ENCODE measurements at regions not wholly inside any gene's neighbourhood (a gene's known extent, or its start where the extent isn't known, plus 50 kb on each side); places are given as distances from the start of the nearest gene placed in this dataset.

GRCh38 chr12:74945771-74946198, 263.9 kb downstream of the KCNC2 start:
- Histone ChIP-seq H2AFZ (ENCODE audit: control insufficient read depth, low read depth, low read length) (no peak overlapping the region), H3K36me3 (ENCODE audit: control insufficient read depth in 2 of 2, insufficient read depth in 2 of 2, low read length in 1 of 2) (no peaks in the 10 kb centered on the region), H3K27me3 (replicated peaks in 1 of 2; ENCODE audit: control insufficient read depth in 2 of 2, insufficient read depth in 2 of 2, low read length in 1 of 2) (no peaks in the 10 kb centered on the region), H3K9me3 (replicated peaks; ENCODE audit: control insufficient read depth, insufficient read depth, low read length) (no peaks in the 10 kb centered on the region), H3K9ac (ENCODE audit: control insufficient read depth, insufficient read depth, low read length) (no peak overlapping the region), H4K20me1 (ENCODE audit: control insufficient read depth, insufficient read depth) (no peaks in the 10 kb centered on the region), H3K4me3 (no peak overlapping the region), H3K27ac (ENCODE audit: control insufficient read depth, insufficient read depth) (no peak overlapping the region), H3K79me2 (ENCODE audit: control insufficient read depth, insufficient read depth, low read length) (no peaks in the 10 kb centered on the region), H3K4me2 (ENCODE audit: control insufficient read depth, insufficient read depth) (no peak overlapping the region), H3K4me1 (ENCODE audit: control insufficient read depth, insufficient read depth, low read length) (no peaks in the 10 kb centered on the region)
- 8% methylated on average over 2 of the region's 2 CpGs for WGBS (ENCODE audit: insufficient coverage, insufficient replicate concordance, low lambda C conversion rate, missing lambda C conversion rate)
- in situ Hi-C loops (cut with MboI): no loop called here
- ChIA-PET CTCF (no interaction called here), POLR2A (no interaction called here), RAD21 (ENCODE audit: unreplicated experiment) (no interaction called here), SMC1A (ENCODE audit: uncharacterized antibody, unreplicated experiment) (interaction anchor here (1.4 kb wide), 1 partner anchor 10 kb away, joined by 3 read pairs; no protein-coding TSS in a partner anchor)
- FAIRE-seq: no peak
- peak; percentile 77 for ATAC-seq
- no peak for DNase-seq (ENCODE audit: low read depth, low spot score)
- intact Hi-C loops (cut with micrococcal nuclease; ENCODE audit: unreplicated experiment): no loop called here
- no TSS peak for BruUV-seq (replicated peaks)
- no peak for TF ChIP-seq LARP7 (IDR thresholded peaks at IDR 0.05)
- TF ChIP-seq, protein P1, sequence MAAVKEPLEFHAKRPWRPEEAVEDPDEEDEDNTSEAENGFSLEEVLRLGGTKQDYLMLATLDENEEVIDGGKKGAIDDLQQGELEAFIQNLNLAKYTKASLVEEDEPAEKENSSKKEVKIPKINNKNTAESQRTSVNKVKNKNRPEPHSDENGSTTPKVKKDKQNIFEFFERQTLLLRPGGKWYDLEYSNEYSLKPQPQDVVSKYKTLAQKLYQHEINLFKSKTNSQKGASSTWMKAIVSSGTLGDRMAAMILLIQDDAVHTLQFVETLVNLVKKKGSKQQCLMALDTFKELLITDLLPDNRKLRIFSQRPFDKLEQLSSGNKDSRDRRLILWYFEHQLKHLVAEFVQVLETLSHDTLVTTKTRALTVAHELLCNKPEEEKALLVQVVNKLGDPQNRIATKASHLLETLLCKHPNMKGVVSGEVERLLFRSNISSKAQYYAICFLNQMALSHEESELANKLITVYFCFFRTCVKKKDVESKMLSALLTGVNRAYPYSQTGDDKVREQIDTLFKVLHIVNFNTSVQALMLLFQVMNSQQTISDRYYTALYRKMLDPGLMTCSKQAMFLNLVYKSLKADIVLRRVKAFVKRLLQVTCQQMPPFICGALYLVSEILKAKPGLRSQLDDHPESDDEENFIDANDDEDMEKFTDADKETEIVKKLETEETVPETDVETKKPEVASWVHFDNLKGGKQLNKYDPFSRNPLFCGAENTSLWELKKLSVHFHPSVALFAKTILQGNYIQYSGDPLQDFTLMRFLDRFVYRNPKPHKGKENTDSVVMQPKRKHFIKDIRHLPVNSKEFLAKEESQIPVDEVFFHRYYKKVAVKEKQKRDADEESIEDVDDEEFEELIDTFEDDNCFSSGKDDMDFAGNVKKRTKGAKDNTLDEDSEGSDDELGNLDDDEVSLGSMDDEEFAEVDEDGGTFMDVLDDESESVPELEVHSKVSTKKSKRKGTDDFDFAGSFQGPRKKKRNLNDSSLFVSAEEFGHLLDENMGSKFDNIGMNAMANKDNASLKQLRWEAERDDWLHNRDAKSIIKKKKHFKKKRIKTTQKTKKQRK (IDR thresholded peaks at IDR 0.05; ENCODE audit: low read depth, low read length): no peak
- TF ChIP-seq ZNF592 (IDR thresholded peaks at IDR 0.05): no peak
- TF ChIP-seq POU2F2 (IDR thresholded peaks at IDR 0.05; ENCODE audit: borderline replicate concordance, low read depth, low read length): no peak
- TF ChIP-seq RB1 (IDR thresholded peaks at IDR 0.05; ENCODE audit: borderline replicate concordance): no peak
- TF ChIP-seq TBL1XR1 (IDR thresholded peaks at IDR 0.05; ENCODE audit: low read depth, low read length): no peak
- no peak for TF ChIP-seq RFX5 (IDR thresholded peaks at IDR 0.05; ENCODE audit: low read depth, low read length)
- TF ChIP-seq ZBED1 (IDR thresholded peaks at IDR 0.05; ENCODE audit: borderline replicate concordance): no peak
- TF ChIP-seq TCF7 (IDR thresholded peaks at IDR 0.05; ENCODE audit: borderline replicate concordance): no peak
- TF ChIP-seq MTA2 (IDR thresholded peaks at IDR 0.05; ENCODE audit: low read depth): peak; percentile 69
- TF ChIP-seq CEBPB (IDR thresholded peaks at IDR 0.05; ENCODE audit: borderline replicate concordance in 1 of 2, low read depth in 2 of 2, low read length in 2 of 2): no peak
- TF ChIP-seq IRF5 (IDR thresholded peaks at IDR 0.05; ENCODE audit: borderline replicate concordance): no peak
- TF ChIP-seq, protein P2, sequence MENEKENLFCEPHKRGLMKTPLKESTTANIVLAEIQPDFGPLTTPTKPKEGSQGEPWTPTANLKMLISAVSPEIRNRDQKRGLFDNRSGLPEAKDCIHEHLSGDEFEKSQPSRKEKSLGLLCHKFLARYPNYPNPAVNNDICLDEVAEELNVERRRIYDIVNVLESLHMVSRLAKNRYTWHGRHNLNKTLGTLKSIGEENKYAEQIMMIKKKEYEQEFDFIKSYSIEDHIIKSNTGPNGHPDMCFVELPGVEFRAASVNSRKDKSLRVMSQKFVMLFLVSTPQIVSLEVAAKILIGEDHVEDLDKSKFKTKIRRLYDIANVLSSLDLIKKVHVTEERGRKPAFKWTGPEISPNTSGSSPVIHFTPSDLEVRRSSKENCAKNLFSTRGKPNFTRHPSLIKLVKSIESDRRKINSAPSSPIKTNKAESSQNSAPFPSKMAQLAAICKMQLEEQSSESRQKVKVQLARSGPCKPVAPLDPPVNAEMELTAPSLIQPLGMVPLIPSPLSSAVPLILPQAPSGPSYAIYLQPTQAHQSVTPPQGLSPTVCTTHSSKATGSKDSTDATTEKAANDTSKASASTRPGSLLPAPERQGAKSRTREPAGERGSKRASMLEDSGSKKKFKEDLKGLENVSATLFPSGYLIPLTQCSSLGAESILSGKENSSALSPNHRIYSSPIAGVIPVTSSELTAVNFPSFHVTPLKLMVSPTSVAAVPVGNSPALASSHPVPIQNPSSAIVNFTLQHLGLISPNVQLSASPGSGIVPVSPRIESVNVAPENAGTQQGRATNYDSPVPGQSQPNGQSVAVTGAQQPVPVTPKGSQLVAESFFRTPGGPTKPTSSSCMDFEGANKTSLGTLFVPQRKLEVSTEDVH (IDR thresholded peaks at IDR 0.05; ENCODE audit: low read depth, partially characterized antibody): no peak
- no peak for TF ChIP-seq YBX1 (IDR thresholded peaks at IDR 0.05)
- TF ChIP-seq PAX8 (IDR thresholded peaks at IDR 0.05): no peak
